ENCODE measurements at regions not wholly inside any gene's neighbourhood (a gene's known extent, or its start where the extent isn't known, plus 50 kb on each side); places are given as distances from the start of the nearest gene placed in this dataset.
A peak's percentile ranks its signal among the peaks of the same experiment; 100 is the strongest.

DNA sequence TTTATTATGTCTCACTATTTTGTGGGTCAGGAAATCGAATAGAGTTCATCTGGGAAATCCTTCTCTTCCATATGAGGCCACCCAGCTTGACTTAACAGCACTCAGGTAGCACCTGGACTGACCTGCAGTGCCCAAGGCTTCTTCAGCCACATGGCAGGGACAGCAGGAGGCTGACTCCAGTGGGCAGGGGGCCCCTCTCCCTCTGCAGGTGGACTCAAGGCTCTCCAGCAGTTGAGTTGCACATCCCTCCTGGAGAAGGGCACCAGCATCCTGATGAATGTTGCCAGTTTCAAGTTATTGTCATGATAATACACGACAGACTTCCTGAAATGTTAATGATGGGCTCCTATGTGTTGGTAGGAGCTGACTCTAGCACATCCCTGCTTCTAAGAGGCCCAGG, 338.1 kb upstream of the RAB6C start:
- Mint-ChIP-seq H3K27me3 (peaks cover 0 to 6% (median 0%) of the 10 kb centered on the region in 3 donors), H3K36me3 (no peaks in the 10 kb centered on the region), H3K4me3 (peak overlapping the region in 1 of 8 donors; percentile 17), H3K27ac (no peak overlapping the region), H3K9me3 (peaks cover 0 to 3% (median 0%) of the 10 kb centered on the region in 7 donors), H3K4me1 (no peaks in the 10 kb centered on the region)
- DNase-seq (no peak), ATAC-seq (ENCODE audit: low read depth in 2 of 2) (no peak)

DNA sequence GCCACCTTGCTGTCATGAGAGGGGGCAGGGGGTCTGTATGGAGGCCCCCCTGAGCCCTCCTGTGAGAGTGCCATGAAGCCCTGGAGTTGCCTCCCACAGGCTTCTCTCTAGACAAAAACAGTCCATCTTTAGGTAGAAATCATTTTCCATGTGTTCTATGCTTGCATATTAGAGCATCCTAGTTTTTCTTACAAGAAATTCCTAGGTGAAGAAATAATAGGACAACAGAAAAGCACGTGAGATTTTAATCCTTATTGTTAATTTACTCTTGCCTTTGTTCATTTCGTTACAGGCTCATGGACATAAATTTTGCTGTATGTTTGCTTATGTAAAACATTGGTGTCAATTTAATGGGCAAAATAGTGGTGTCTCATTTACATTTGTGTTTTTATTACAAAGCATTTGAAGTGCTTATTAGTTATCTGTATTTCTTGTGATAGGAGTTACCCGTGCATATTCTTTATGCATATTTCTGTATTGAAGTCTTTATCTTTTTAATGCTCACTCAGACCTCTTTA, 336.9 kb upstream of the RAB6C start:
- ATAC-seq (ENCODE audit: low read depth in 2 of 2) (no peak), DNase-seq (no peak)
- H3K4me3 Mint-ChIP-seq, result no peak overlapping the region
- H3K9me3 Mint-ChIP-seq, result peaks cover 0 to 3% (median 0%) of the 10 kb centered on the region in 7 donors
- H3K27me3 Mint-ChIP-seq, result peaks cover 0 to 11% (median 0%) of the 10 kb centered on the region in 3 donors
- no peaks in the 10 kb centered on the region for H3K4me1 Mint-ChIP-seq
- no peak overlapping the region for H3K27ac Mint-ChIP-seq
- H3K36me3 Mint-ChIP-seq, result no peaks in the 10 kb centered on the region

DNA sequence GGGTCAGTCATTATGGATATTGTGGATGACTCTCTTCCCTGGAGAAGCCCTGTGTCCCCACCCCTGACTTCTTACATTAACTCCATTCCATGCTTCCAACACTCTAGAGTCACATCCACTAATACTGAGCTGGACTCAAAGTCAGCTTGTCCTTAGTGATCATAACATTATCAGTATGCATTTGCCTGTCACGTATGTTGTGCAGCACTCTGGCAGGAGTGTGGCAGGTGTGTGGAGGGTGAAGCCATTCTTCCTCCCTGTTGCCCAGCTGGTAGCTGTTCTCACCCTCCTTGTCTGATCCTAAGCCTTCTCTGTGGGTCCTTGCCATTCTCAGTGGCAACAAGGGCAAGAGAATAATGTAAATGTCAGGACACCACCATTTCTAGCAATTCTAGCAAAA, 334.1 kb upstream of the RAB6C start:
- no peaks in the 10 kb centered on the region for H3K4me1 Mint-ChIP-seq
- H3K36me3 Mint-ChIP-seq, result no peaks in the 10 kb centered on the region
- H3K27ac Mint-ChIP-seq, result no peak overlapping the region
- peaks cover 0 to 9% (median 0%) of the 10 kb centered on the region in 3 donors for H3K27me3 Mint-ChIP-seq
- DNase-seq, result no peak
- ATAC-seq (ENCODE audit: low read depth in 2 of 2), result no peak
- H3K9me3 Mint-ChIP-seq, result peaks cover 0 to 3% (median 0%) of the 10 kb centered on the region in 7 donors
- no peak overlapping the region for H3K4me3 Mint-ChIP-seq

DNA sequence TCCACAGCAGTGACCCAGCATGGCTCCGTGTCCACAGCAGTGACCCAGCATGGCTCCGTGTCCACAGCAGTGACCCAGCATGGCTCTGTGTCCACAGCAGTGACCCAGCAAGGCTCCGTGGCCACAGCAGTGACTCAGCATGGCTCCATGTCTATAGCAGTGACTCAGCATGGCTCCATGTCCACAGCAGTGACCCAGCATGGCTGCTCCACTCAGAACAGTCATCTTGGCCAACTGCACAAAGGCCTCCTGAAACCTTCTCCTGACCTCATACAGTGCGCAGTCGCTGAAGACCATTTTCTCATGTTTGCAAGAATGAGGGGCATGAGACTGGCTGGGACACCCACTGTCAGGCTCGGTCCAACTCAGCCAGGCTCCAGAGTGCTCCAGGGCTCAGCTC, 333.4 kb upstream of the RAB6C start:
- H3K4me3 Mint-ChIP-seq, result no peak overlapping the region
- no peak overlapping the region for H3K27ac Mint-ChIP-seq
- H3K4me1 Mint-ChIP-seq, result no peaks in the 10 kb centered on the region
- no peaks in the 10 kb centered on the region for H3K36me3 Mint-ChIP-seq
- peaks cover 0 to 9% (median 0%) of the 10 kb centered on the region in 3 donors for H3K27me3 Mint-ChIP-seq
- H3K9me3 Mint-ChIP-seq, result peaks cover 0 to 3% (median 0%) of the 10 kb centered on the region in 7 donors
- no peak for ATAC-seq (ENCODE audit: low read depth in 2 of 2)
- DNase-seq, result no peak

DNA sequence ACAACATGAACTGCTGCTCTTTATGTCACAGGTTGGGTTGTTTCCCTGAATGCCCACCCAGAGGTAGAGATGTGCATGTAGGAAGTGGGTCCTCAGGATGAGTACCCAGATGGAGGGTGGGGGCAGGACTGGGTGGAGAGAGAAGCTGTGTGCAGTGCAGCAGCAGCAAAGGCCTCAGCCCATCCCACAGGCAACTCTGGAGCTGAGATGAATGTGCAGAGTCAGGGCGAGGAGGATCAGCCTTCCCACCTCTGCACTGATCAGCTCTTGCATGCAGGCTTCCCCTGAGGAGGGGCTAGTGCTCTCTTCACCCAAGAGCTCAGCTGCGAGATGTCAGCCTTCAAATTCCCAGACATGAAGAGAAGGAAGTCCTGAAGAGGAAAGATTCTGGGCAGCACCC, 326.2 kb upstream of the RAB6C start:
- no peak for ATAC-seq (ENCODE audit: low read depth in 2 of 2)
- peaks cover 0 to 3% (median 0%) of the 10 kb centered on the region in 7 donors for H3K9me3 Mint-ChIP-seq
- H3K27ac Mint-ChIP-seq, result no peak overlapping the region
- peaks cover 0 to under 1% of the 10 kb centered on the region in 2 donors for H3K36me3 Mint-ChIP-seq
- H3K4me3 Mint-ChIP-seq, result no peak overlapping the region
- DNase-seq, result no peak
- H3K27me3 Mint-ChIP-seq, result peaks cover 0 to 5% (median 0%) of the 10 kb centered on the region in 3 donors
- H3K4me1 Mint-ChIP-seq, result no peaks in the 10 kb centered on the region

DNA sequence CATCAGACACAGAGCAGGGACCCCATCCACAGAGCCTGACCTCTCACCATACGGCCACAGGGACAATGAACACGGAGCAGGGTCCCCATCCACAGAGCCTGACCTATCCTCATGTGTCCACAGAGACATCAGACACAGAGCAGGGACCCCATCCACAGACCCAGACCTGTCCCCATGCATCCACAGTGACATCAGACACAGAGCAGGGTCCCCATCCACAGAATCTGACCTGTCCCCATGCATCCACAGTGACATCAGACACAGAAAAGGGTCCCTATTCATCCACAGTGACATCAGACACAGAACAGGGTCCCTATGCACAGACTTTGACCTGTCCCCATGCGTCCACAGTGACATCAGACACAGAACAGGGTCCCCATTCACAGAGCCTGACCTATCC, 325.1 kb upstream of the RAB6C start:
- Mint-ChIP-seq H3K36me3 (peaks cover 0 to 11% of the 10 kb centered on the region in 2 donors), H3K27ac (no peak overlapping the region), H3K27me3 (peaks cover 0 to 5% (median 3%) of the 10 kb centered on the region in 3 donors), H3K4me3 (no peak overlapping the region), H3K9me3 (peaks cover 2 to 11% (median 5%) of the 10 kb centered on the region in 7 donors), H3K4me1 (no peaks in the 10 kb centered on the region)
- DNase-seq (no peak), ATAC-seq (ENCODE audit: low read depth in 2 of 2) (no peak)

DNA sequence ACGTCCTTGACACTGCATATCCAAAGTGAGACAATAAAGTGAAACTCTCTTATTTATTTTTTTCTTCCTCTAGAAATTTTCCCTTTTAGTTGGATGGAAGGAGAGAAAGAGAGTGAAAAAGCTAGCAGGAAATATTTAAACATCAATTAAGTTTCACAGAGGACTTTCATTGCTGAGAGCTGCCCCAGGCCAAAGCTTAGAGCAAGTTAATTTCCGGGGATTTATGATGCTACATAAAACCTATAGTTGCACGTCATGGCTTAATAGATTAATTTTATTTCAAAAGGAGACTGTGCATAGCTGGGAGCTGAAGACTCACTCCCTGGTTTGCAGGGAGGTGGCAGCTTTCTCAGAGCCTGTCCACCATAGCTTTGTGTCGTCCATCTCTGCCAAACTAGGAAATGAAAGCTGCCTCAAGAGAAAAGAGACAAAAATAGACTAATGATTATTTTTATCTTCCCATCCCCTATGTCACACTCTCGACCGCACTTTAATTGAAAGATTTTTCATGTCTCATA, 323.3 kb upstream of the RAB6C start:
- Mint-ChIP-seq H3K36me3 (peaks cover 0 to 12% of the 10 kb centered on the region in 2 donors), H3K4me3 (no peak overlapping the region), H3K27ac (no peak overlapping the region), H3K4me1 (no peaks in the 10 kb centered on the region), H3K9me3 (peaks cover 3 to 20% (median 5%) of the 10 kb centered on the region in 7 donors), H3K27me3 (peaks cover 0 to 12% (median 5%) of the 10 kb centered on the region in 3 donors)
- no peak for DNase-seq
- no peak for ATAC-seq (ENCODE audit: low read depth in 2 of 2)

DNA sequence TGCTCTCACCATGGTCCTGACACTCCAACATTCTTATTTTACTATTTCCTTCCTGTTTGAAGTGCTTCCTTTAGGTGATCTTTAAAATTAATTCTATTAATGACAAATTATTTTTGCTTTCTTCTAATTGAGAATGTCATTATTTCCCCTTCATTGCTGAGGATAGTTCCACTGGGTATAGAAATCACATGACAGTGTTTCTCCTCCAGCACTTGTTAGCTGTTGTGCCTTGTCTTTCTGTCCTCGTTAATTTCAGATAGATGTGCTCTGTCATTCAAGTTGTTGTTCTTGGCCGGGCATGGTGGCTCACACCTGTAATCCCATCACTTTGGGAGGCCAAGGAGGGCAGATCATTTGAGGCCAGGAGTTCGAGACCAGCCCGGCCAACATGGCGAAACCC, 321.0 kb upstream of the RAB6C start:
- peaks cover 0 to 12% of the 10 kb centered on the region in 2 donors for H3K36me3 Mint-ChIP-seq
- DNase-seq, result no peak
- peaks cover 5 to 26% (median 18%) of the 10 kb centered on the region in 3 donors for H3K27me3 Mint-ChIP-seq
- no peak overlapping the region for H3K4me3 Mint-ChIP-seq
- H3K9me3 Mint-ChIP-seq, result peaks cover 3 to 20% (median 5%) of the 10 kb centered on the region in 7 donors
- no peak for ATAC-seq (ENCODE audit: low read depth in 2 of 2)
- no peak overlapping the region for H3K27ac Mint-ChIP-seq
- no peaks in the 10 kb centered on the region for H3K4me1 Mint-ChIP-seq

DNA sequence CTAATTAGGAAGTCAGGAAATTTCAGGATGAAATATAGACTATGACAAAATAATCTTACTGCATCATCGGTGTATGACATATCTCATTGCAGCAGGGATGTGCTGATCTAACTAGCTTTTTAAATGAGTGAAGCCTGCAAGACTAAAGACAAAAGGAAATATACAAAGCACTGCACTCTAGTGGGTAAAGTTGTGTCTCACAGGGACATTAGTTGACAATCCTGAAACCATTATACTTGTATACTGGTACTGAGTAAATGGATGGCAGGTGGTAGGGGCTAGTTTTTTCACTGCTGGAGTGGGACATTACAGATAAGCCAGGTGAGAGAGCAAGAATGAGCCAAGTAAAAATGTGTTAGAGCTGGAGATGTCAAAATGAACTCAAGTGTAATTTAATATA, 317.5 kb upstream of the RAB6C start:
- H3K4me3 Mint-ChIP-seq, result no peak overlapping the region
- H3K36me3 Mint-ChIP-seq, result peaks cover 0 to 12% of the 10 kb centered on the region in 2 donors
- H3K4me1 Mint-ChIP-seq, result no peaks in the 10 kb centered on the region
- peaks cover 2 to 26% (median 18%) of the 10 kb centered on the region in 3 donors for H3K27me3 Mint-ChIP-seq
- peaks cover 3 to 25% (median 5%) of the 10 kb centered on the region in 7 donors for H3K9me3 Mint-ChIP-seq
- ATAC-seq (ENCODE audit: low read depth in 2 of 2) (no peak), DNase-seq (no peak)
- no peak overlapping the region for H3K27ac Mint-ChIP-seq

DNA sequence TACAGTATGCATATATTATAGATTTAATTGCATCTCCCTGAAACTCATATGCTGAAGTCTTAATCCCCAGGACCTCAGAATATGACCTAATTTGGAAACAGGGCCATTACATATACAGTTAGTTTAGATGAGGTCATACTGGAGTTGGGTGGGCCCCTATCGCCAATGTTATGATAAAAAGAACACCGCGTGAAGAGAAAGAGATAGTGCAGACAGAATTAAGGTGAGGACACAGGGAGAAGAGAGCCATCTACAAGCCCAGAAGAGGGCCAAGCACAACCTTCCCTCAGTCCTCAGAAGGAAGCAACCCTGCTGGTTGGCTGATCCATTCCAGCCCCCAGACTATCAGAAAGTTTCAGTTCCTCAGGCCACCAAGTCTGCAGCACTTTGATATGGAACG, 311.9 kb upstream of the RAB6C start:
- Mint-ChIP-seq H3K4me1 (no peaks in the 10 kb centered on the region), H3K27ac (peak overlapping the region in 2 of 6 donors; percentile 3 to 42), H3K4me3 (no peak overlapping the region), H3K36me3 (no peaks in the 10 kb centered on the region), H3K27me3 (peaks cover 7 to 15% (median 7%) of the 10 kb centered on the region in 3 donors), H3K9me3 (peaks cover 0 to 5% (median 0%) of the 10 kb centered on the region in 7 donors)
- DNase-seq (no peak), ATAC-seq (ENCODE audit: low read depth in 2 of 2) (no peak)

DNA sequence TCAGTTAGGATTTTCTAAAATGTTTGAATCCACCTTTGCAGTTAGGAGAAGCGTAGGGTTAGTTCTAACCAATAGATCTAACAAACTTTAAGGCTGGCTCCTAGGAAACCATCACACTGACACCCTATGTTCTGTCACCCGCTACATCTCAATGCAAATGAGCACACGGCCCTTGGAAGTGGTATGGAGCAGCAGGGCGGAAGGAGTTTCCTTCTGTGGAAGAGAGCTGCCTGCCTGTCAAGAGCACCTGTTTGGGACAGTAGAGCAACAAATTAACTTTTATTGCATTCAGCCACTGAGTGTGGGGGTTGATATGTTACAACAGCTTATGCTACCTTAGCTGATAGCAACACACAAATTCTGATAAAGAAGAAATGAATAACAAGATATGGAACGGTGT, 306.9 kb upstream of the RAB6C start:
- Mint-ChIP-seq H3K4me1 (peaks cover 0 to 4% (median 0%) of the 10 kb centered on the region in 3 donors), H3K4me3 (no peak overlapping the region), H3K9me3 (no peaks in the 10 kb centered on the region), H3K27ac (no peak overlapping the region), H3K27me3 (peaks cover 4 to 13% (median 8%) of the 10 kb centered on the region in 3 donors), H3K36me3 (no peaks in the 10 kb centered on the region)
- DNase-seq, result no peak
- ATAC-seq (ENCODE audit: low read depth in 2 of 2), result no peak

DNA sequence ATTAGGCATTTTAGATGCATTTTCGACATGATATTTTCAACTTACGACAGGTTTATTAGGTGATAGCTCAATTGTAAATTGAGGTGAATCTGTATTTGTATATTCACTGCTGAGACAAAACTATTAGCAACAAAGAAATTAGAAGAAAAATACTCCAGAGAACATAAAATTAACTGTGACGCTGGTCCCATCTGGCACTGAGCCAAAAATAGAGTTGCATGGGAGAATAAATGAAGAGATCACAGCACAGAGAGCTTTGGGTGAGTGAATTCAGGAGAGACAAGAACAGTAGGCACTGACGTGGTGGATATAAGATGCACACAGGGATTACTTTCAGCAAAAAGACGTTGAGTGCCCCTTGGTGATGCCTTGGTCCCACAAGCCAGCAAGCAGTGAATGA, 306.2 kb upstream of the RAB6C start:
- Mint-ChIP-seq H3K27ac (no peak overlapping the region), H3K9me3 (no peaks in the 10 kb centered on the region), H3K4me1 (peaks cover 0 to 4% (median 0%) of the 10 kb centered on the region in 3 donors), H3K27me3 (peaks cover 6 to 18% (median 11%) of the 10 kb centered on the region in 3 donors), H3K4me3 (no peak overlapping the region), H3K36me3 (no peaks in the 10 kb centered on the region)
- no peak for ATAC-seq (ENCODE audit: low read depth in 2 of 2)
- DNase-seq, result no peak

DNA sequence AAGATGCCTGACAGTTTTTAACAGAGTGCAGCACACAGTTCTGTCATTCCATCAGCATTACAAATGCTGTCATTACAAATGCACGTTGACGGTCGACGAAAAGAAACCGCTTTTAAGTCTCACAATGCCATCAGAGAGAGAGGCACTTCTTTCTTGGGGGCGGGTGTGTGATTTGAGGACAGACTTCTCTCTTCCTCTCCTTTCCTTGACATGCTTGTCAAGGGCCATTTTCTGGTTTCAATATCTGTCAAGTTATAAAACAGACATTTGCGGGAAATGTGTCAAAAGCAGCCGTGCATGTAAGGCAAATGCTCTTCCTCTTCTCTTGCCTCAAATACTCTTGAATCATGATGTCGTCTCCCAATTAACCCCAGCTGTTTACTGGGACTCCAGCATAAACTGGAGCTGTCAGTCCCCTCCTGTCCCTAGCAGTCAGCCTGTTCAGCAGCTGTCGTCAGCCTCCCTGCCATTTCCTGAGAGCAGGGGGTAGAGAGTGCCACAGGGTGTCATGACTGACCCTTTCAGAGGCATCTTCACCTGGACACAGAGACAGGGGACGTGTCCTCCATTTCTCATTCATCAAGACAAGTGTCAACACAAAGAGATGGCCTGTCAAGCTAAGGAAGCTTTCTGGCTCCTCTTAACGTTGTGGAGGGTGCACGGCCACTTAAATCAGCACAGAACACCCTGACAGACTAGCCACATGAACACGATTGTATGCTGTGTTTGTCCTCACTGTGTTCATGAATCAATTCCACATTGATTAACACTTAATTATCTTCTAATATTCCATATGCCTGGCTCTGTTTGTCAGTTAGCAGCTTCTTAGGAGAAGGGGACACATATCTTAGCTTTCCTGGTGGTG, 305.4 kb upstream of the RAB6C start:
- H3K4me3 Mint-ChIP-seq, result peak overlapping the region in 1 of 8 donors; percentile 16

DNA sequence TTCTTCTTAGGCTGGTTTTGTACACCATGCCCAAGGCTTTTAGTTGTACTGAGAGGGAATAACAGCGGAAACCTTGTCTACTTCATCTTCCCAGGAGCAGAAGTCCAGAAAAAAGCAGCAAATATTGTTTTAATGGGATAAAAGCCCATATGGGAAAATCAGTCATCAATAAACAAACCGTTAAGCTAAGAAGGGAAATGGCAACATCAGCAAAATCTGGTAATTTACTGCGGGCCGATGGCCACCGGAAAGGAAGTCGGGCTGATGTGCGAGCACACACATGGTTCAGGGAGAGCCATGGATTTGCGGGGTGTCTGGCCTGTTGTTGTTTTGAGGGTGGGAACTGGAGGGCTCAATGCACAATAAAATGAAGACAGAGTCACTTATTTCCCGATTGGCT, 300.7 kb upstream of the RAB6C start:
- DNase-seq (no peak), ATAC-seq (ENCODE audit: low read depth in 2 of 2) (no peak)
- H3K9me3 Mint-ChIP-seq, result peaks cover 0 to 9% (median 0%) of the 10 kb centered on the region in 7 donors
- peaks cover 0 to 4% (median 0%) of the 10 kb centered on the region in 3 donors for H3K4me1 Mint-ChIP-seq
- H3K27me3 Mint-ChIP-seq, result peaks cover 0 to 26% (median 20%) of the 10 kb centered on the region in 3 donors
- H3K27ac Mint-ChIP-seq, result no peak overlapping the region
- H3K4me3 Mint-ChIP-seq, result no peak overlapping the region
- no peaks in the 10 kb centered on the region for H3K36me3 Mint-ChIP-seq

More for the DNA sequence above, 305.4 kb upstream of the RAB6C start:
- DNase-seq, result no peak
- H3K27me3 Mint-ChIP-seq, result peaks cover 6 to 24% (median 20%) of the 10 kb centered on the region in 3 donors
- H3K4me1 Mint-ChIP-seq, result peaks cover 0 to 4% (median 0%) of the 10 kb centered on the region in 3 donors
- ATAC-seq (ENCODE audit: low read depth in 2 of 2), result no peak
- H3K9me3 Mint-ChIP-seq, result no peaks in the 10 kb centered on the region
- no peaks in the 10 kb centered on the region for H3K36me3 Mint-ChIP-seq
- no peak overlapping the region for H3K27ac Mint-ChIP-seq
